IPS-11a (cell line): ENCODE measurements at regions not wholly inside any gene's neighbourhood (a gene's known extent, or its start where the extent isn't known, plus 50 kb on each side); places are given as distances from the start of the nearest gene placed in this dataset.
"Not testable (repeated sequence)": the region's sequence is repeated elsewhere in the genome, so short reads cannot be mapped to it uniquely, and the experiment has no call there.

Experiments
- H3K4me3 ChIP-seq: one replicate; pipeline ENCODE4 v1.5.1; 2013; ENCODE audit warnings: low read depth, low read length, control low read depth

GRCh38 chr11:129631201-129631600, 184.4 kb upstream of the TMEM45B start:
- H3K4me3 ChIP-seq: no peak overlapping the region

GRCh38 chr11:129636926-129637325, 178.7 kb upstream of the TMEM45B start:
- no peak overlapping the region for H3K4me3 ChIP-seq

GRCh38 chr11:129637473-129637872, 178.2 kb upstream of the TMEM45B start:
- no peak overlapping the region for H3K4me3 ChIP-seq

- H3K4me3 ChIP-seq: no peak overlapping the region
Observed at GRCh38 chr11:129637983-129638776, 177.5 kb upstream of the TMEM45B start.

GRCh38 chr11:129639300-129639699, 176.3 kb upstream of the TMEM45B start:
- H3K4me3 ChIP-seq: no peak overlapping the region

- no peak overlapping the region for H3K4me3 ChIP-seq
Observed at GRCh38 chr11:129640671-129641070, 175.0 kb upstream of the TMEM45B start.

- H3K4me3 ChIP-seq: no peak overlapping the region
Observed at GRCh38 chr11:129643031-129643721, 172.5 kb upstream of the TMEM45B start.

- no peak overlapping the region for H3K4me3 ChIP-seq
Observed at GRCh38 chr11:129644326-129644725, 171.3 kb upstream of the TMEM45B start.

GRCh38 chr11:129645943-129646342, 169.7 kb upstream of the TMEM45B start:
- no peak overlapping the region for H3K4me3 ChIP-seq

GRCh38 chr11:129650044-129650443, 165.6 kb upstream of the TMEM45B start:
- H3K4me3 ChIP-seq: not testable (repeated sequence)

- no peak overlapping the region for H3K4me3 ChIP-seq
Observed at GRCh38 chr11:129652835-129653234, 162.8 kb upstream of the TMEM45B start.

GRCh38 chr11:129655247-129655832, 160.3 kb upstream of the TMEM45B start:
- H3K4me3 ChIP-seq: no peak overlapping the region

- H3K4me3 ChIP-seq: no peak overlapping the region
Observed at GRCh38 chr11:129657866-129658525, 157.7 kb upstream of the TMEM45B start.

- no peak overlapping the region for H3K4me3 ChIP-seq
Observed at GRCh38 chr11:129658526-129658867, 157.2 kb upstream of the TMEM45B start.

GRCh38 chr11:129680907-129681306, 134.7 kb upstream of the TMEM45B start:
- no peak overlapping the region for H3K4me3 ChIP-seq

GRCh38 chr11:129681344-129682114, 134.1 kb upstream of the TMEM45B start:
- no peak overlapping the region for H3K4me3 ChIP-seq

GRCh38 chr11:129686269-129686668, 129.4 kb upstream of the TMEM45B start:
- no peak overlapping the region for H3K4me3 ChIP-seq

- no peak overlapping the region for H3K4me3 ChIP-seq
Observed at GRCh38 chr11:129691142-129691541, 124.5 kb upstream of the TMEM45B start.

GRCh38 chr11:129694538-129694937, 121.1 kb upstream of the TMEM45B start:
- H3K4me3 ChIP-seq: no peak overlapping the region

GRCh38 chr11:129694966-129695365, 120.7 kb upstream of the TMEM45B start:
- H3K4me3 ChIP-seq: no peak overlapping the region
